B cell (primary cell): ENCODE measurements at regions not wholly inside any gene's neighbourhood (a gene's known extent, or its start where the extent isn't known, plus 50 kb on each side); places are given as distances from the start of the nearest gene placed in this dataset.

Source experiments
- CTCF ChIP-seq: fragments of 200-600 bp; IDR thresholded peaks from one replicate; pipeline ENCODE4 v1.8.0; 2022; ENCODE audit warnings: antibody characterized with exemption, mild to moderate bottlenecking
- EZH2 ChIP-seq: IDR thresholded peaks from 2 replicates; pipeline ENCODE4 v1.6.1; 2012; ENCODE audit warnings: borderline replicate concordance, low read depth, mild to moderate bottlenecking, moderate library complexity, low read length; ENCODE audit not compliant: insufficient read depth, poor library complexity, severe bottlenecking

DNA sequence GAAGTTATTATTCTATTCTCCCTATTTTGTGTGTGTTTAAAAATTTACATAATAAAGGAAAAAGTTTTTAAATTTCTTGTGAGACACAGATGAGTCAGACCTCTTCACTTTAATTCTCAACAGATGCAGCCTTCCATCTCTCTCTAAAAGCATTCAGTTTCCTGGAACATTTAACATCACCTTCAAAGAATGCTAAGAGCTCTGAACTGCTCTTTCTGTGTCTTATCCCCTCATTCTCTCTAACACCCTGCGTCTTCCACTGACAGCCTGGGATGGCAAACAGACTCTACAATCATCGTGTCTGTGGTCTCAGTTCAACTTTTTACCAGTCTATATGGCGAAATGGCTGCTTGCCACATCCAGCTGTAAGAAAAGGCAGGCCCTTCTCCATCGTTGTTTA, 173.0 kb downstream of the HINT1 start:
- no peak for TF ChIP-seq CTCF
- TF ChIP-seq EZH2 = no peak
